Stromal cell of bone marrow (primary cell): ENCODE measurements at regions not wholly inside any gene's neighbourhood (a gene's known extent, or its start where the extent isn't known, plus 50 kb on each side); places are given as distances from the start of the nearest gene placed in this dataset.

ENCODE experiments used
- DNase-seq: peaks from one replicate; pipeline ENCODE4 v3.0.0-alpha.2; 2012; ENCODE audit warnings: low read depth

GRCh38 chr3:5618170-5618569 is 430.7 kb downstream of the EDEM1 start:
- DNase-seq, result no peak

GRCh38 chr3:5630406-5630805 is 442.9 kb downstream of the EDEM1 start:
- no peak for DNase-seq

- DNase-seq, result no peak
Observed at GRCh38 chr3:5633960-5634359, 446.5 kb downstream of the EDEM1 start.

DNA sequence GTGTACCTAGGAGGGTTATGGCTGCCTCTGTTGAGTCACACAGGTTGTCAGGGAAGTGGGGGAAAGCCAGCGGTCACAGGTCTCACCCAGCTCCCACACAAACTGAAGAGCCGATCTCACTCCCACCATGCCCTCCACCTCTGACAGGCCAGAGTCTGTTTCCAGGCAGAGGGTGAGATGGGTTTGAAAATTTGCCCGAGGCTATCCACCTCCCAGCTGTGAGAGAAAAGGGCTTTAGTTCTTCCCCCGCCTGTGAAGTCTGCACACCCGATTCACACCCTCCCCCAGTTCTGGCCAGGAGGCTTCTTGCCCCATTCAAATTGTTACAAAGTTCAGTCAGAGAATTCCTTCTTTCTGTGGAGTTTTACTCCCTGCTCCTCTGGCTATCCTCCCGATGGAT is 446.9 kb downstream of the EDEM1 start:
- no peak for DNase-seq

DNA sequence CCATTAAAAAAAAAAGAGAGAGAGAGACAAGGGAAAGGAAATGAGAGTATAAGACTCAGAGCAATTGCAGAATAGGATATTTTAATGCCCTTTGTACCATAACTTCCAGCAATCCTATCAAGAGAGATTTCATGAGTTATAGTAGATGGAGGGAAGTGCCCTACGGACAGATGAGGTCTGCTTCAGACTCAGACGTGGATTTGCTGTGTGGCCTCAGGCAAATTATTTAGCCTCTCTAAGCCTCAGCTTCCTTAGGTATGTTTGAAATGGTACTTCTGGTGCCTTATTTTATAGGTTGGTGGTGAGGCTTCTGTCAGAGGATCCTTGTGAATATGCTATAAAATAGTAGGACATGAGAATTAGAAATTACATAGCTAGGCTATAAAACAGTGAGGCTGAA is 448.2 kb downstream of the EDEM1 start:
- DNase-seq, result no peak

DNA sequence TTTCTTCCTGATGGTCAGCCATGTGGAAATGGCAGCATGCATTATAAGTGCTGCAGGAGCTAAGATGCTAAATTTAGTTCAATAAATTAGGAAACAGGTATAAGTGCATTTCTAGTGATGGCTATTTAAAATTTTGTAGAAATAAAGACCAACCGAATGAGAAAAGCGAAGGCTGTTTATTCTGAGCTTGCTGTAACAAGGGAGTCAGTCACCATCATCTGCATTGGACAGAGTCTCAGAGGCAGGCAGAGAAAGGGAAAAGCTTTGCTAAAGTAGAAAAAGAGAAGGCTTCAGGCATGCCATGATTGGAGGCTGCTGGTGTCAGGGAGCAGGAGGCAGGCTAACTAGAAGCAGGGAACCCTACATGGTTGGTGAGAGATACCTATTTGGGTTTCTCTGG is 451.0 kb downstream of the EDEM1 start:
- no peak for DNase-seq

- DNase-seq, result no peak
Observed at GRCh38 chr3:5644773-5645670, 457.5 kb downstream of the EDEM1 start.

DNA sequence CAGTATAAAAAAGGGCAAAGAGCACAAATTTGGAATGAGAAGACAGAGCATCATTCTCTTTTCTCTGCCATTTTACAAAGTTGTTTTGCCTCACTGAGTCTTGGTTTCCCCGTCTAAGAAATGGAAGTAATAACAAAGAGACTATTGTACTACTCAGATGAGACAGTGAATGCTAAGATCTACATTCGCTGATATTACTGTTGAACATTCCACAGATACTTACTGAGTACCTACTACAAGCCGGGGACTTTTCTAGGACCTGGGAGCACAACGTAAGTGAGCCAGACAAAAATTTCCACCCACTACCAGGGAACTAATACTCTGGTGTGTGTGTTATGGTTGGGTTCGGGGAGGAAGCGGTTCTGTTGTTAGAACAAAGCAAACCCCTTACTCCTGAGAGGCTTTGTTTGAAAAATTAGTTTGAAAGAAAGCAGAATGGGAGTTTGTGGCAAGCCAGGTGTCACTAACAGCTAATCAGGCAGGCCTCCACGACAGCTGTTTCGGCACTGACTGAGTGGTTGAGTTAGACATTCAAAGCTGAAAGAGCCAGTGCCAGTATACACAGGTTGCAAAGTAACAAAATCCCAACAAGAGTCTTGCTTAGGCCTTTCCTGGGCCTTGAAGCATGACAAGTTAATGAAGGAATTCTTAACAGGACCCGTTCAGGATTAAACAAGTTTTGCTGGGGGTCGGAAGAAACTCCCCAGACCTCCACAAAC is 458.3 kb downstream of the EDEM1 start:
- DNase-seq, result no peak

DNA sequence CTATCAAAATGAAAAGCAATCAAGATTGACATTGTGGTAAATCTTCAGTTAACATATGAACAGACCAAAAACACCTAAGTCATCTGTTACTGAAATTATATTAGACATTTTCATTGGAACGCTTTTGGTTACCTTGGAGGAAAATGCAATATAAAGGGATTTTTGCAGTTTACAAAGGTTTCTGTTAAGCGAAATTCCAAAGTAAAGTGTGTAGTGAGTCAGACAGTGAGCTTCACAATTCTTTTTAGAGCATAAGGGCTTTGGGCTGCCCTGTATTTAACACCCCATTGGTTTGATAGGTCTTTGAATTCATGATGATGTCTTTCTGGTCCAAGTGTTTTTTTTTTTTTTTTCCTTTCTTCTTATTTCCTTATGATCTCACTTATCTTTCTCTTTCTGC is 462.8 kb downstream of the EDEM1 start:
- no peak for DNase-seq

DNA sequence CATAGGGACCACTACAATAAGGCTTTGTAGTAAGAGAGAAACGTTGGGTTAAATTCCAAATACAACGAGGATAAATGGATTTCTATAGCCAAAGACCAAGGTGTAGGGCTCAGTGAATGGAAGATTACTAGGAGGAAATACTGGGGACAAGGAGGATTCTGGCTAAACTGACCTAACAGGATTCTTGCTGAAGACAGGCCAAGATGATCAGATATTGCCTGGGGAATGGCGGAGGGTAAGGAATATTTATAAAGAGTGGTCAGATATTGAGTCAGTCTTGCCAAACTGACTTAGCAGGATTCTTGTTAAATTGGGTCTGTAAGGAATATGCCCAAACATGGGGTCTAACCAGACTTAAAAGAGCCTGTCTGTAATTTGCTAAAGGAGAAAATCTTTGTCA is 463.8 kb downstream of the EDEM1 start:
- no peak for DNase-seq

DNA sequence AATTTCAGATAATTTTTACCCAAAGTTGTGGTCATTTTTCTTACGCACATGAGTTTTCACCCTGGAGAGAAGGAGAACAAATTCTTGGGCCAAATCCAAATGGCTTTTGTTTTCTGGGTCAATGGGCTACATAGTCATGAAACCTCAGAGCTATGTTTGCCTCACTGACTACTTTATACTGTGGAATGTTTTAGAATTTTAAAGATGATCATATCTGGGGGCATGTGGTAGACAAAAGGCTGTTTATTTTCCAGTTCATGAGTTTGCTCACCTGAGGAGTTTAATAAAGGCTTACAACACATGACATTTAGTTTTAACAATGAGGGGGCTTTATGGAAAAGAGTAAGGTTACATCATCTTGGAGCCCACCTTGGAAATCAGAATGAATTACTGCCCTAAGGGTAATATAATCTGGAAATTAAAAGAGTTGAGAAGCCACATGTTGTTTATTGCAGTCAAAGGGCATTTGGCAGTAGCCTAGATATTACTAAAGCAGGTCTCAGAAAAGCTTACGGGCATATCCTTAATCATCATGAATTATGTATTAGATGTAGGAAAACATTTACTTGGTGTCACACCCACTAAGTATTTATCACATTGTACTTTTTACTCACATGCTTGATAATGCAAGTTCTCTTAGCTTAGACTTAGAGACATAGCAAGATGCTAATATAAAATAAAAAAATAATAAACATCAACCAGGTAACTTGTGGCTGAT is 466.1 kb downstream of the EDEM1 start:
- DNase-seq, result no peak

DNA sequence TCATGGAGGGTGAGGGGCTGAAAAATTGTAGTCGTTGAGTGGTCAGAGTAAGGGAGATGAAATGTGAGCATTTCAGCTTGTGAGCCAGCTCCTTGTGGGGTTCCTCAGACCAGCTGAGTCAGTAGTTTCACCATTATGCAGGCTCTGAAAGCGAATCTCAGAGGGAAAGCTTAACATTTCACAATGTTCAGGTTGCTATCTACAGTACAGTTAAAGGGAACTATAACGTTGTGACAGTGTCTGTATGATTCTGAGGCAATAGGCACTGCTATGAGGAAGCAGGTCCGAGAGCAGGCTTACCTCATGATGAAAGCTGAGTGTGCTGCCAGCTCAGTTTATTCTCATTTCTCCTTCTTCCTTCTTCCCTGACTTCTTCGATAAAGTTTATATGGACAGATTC is 469.6 kb downstream of the EDEM1 start:
- DNase-seq, result no peak

DNA sequence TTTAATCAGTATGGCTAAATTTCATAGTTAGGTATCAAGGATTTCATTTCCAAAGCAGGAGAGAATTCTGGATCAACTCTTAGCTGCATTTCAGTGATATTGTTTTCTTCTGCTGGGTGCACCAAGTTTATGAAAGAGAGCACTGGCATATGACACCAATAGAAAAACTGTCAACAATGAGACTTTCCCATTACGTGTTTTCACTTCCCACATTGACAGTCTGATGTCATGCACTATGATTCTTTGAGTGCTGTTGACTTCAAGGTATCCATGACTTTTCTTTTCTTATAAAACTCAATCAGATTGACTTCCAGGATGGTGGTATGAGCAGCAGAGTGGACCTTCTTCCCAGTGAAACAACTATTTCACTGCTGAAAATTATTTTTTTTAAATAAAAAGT is 476.1 kb downstream of the EDEM1 start:
- DNase-seq, result no peak

GRCh38 chr3:5666455-5666854 is 478.9 kb downstream of the EDEM1 start:
- no peak for DNase-seq

- DNase-seq, result no peak
Observed at GRCh38 chr3:5673521-5673920, 486.0 kb downstream of the EDEM1 start.

GRCh38 chr3:5675319-5675718 is 487.8 kb downstream of the EDEM1 start:
- DNase-seq, result no peak

DNA sequence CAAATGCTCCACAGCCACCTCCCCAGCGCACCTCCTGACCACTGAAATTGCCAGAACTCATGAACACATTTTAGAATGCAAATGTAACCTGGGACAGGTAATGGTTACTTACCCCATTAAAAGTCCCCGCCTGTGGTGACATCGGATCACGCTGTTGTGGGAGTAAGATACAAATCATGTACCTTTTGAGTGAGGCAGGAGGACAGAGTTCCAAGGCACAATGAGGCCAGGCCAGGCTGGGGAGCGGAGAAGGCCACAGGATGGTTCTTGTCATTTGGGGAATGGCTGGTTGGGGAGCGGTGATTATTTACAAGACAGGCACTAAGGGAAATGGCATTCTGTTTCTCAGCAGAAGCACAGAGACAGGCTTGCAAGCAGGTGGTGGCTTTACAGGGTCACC is 490.0 kb downstream of the EDEM1 start:
- no peak for DNase-seq

DNA sequence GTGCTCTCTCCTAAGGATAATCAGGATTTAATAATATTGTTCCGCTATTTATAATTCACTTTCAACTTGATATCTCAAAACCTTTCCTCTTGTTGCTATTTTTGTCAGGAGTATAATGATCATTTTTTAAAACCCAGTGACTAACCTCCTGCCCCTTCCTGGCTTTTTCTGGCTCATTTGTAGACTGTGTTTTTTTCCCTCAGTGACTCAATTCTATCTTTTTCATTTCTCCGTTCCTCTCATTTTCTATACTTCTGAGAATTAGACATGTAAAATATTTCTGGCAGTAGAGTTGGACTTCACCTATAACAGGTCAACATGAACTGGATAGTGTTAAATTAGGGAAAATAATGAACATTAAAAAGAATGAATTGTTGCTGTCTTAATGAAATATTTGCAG is 490.7 kb downstream of the EDEM1 start:
- DNase-seq, result no peak

DNA sequence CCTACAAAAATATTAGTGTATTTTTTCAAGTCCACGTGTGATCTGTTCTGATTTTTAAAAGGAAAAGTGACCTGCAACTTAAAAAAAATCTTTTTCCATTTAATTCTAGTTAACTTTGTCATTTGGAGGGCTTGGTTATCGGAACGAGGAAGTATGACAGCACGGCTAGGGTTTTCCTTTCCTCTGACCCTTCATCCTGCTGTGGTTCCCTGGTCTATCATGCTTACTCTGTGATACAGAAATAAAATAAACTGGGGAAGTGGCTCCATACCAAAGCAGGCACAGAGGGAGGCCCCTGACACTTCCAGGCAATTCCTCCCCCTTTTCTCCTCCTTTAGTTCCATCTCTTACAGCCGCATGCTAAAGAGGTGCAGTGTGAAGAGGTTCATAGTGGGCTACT is 491.3 kb downstream of the EDEM1 start:
- DNase-seq, result no peak

- DNase-seq, result no peak
Observed at GRCh38 chr3:5687230-5687629, 499.7 kb downstream of the EDEM1 start.

DNA sequence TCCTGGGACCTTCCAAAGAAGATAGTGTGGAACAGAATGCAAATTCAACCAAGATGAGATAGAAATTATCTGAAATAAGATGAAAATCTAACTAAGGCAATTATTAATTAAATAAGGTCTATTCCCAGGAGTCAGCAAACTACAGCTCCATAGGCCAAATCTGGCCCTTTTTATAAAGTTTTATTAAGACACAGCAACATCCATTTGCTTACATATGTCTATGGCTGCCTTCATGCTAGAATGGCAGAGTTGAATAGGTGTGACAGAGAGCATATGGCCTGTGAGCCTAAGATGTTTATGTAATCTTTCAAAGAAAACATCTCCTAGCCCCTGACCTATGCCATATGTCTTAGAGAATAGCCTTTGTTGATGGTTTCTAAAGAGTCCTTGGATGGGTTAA is 503.0 kb downstream of the EDEM1 start:
- DNase-seq, result no peak

DNA sequence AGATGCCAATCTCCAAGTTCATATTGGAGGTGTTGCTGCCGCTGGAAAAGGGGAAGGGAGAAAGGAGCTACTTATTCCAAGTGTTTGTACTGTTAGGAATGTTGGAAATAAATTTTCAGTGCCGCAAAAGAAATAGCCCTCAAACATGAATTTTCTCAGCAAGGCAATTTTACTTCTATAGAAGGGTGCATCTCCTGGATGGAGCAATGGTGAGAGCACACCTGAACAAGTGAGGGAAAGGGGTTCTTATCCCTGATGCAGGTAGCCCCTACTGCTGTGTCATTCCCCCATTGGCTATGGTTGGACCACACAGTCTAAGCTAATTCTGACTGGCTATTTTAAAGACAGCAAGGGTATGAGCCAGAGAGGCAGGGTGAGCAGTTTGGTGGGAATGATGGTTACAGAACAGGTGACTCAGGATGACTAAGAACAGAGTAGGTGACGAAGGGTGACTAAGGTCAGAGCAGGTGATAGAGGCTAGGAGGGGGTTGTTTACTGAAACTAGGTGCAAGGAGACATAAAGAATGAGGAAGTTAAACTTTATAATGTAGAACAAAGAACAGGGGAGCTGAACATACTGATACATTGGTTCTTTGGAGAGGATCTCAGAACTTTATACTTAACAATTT is 503.5 kb downstream of the EDEM1 start:
- DNase-seq, result no peak
